ENCODE measurements at regions not wholly inside any gene's neighbourhood (a gene's known extent, or its start where the extent isn't known, plus 50 kb on each side); places are given as distances from the start of the nearest gene placed in this dataset.
A peak's percentile ranks its signal among the peaks of the same experiment; 100 is the strongest.

- peaks cover 20% of the 10 kb centered on the region for H3K4me1 Mint-ChIP-seq
- no peaks in the 10 kb centered on the region for H3K27me3 ChIP-seq (ENCODE audit: insufficient read depth)
- H3K4me2 ChIP-seq = no peak overlapping the region
- H4K20me1 ChIP-seq (replicated peaks; ENCODE audit: insufficient read depth) = no peaks in the 10 kb centered on the region
- H2AFZ ChIP-seq = no peak overlapping the region
- no peak overlapping the region for H3K27ac Mint-ChIP-seq
- peaks cover 5% of the 10 kb centered on the region; the same call in 2 of the 3 replicates for H3K36me3 Mint-ChIP-seq (ENCODE audit: low read depth)
- H3K4me3 ChIP-seq = no peak overlapping the region
- H3K27ac ChIP-seq (ENCODE audit: low read depth) = peak overlapping the region; percentile 82; the same call in 1 of the 2 replicates
- TF ChIP-seq CTCF (conservative IDR thresholded peaks at IDR 0.05; ENCODE audit: low read depth in 2 of 2) = no peak
- no peak for TF ChIP-seq EZH2 (IDR thresholded peaks at IDR 0.05; ENCODE audit: low read depth, unreplicated experiment)
- TF ChIP-seq CREB1 (CRISPR knock-in tag; IDR thresholded peaks at IDR 0.05; ENCODE audit: low read depth) = no peak
- TF ChIP-seq POLR2AphosphoS5 (IDR thresholded peaks at IDR 0.05; ENCODE audit: low read depth) = no peak
- TF ChIP-seq JUNB (IDR thresholded peaks at IDR 0.05; ENCODE audit: unreplicated experiment) = no peak
- no peak for TF ChIP-seq EZH2phosphoT487 (IDR thresholded peaks at IDR 0.05; ENCODE audit: unreplicated experiment)
- TF ChIP-seq STAT1 (IDR thresholded peaks at IDR 0.05; ENCODE audit: unreplicated experiment) = no peak
- no peak for TF ChIP-seq REST (IDR thresholded peaks at IDR 0.05; ENCODE audit: unreplicated experiment)
- TF ChIP-seq NANOG (IDR thresholded peaks at IDR 0.05; ENCODE audit: borderline replicate concordance) = no peak
- TF ChIP-seq, protein P1, sequence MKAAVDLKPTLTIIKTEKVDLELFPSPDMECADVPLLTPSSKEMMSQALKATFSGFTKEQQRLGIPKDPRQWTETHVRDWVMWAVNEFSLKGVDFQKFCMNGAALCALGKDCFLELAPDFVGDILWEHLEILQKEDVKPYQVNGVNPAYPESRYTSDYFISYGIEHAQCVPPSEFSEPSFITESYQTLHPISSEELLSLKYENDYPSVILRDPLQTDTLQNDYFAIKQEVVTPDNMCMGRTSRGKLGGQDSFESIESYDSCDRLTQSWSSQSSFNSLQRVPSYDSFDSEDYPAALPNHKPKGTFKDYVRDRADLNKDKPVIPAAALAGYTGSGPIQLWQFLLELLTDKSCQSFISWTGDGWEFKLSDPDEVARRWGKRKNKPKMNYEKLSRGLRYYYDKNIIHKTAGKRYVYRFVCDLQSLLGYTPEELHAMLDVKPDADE (IDR thresholded peaks at IDR 0.05) = no peak
- no peak for TF ChIP-seq ZNF331 (CRISPR knock-in tag; IDR thresholded peaks at IDR 0.05; ENCODE audit: low read depth)
- TF ChIP-seq, protein P2, sequence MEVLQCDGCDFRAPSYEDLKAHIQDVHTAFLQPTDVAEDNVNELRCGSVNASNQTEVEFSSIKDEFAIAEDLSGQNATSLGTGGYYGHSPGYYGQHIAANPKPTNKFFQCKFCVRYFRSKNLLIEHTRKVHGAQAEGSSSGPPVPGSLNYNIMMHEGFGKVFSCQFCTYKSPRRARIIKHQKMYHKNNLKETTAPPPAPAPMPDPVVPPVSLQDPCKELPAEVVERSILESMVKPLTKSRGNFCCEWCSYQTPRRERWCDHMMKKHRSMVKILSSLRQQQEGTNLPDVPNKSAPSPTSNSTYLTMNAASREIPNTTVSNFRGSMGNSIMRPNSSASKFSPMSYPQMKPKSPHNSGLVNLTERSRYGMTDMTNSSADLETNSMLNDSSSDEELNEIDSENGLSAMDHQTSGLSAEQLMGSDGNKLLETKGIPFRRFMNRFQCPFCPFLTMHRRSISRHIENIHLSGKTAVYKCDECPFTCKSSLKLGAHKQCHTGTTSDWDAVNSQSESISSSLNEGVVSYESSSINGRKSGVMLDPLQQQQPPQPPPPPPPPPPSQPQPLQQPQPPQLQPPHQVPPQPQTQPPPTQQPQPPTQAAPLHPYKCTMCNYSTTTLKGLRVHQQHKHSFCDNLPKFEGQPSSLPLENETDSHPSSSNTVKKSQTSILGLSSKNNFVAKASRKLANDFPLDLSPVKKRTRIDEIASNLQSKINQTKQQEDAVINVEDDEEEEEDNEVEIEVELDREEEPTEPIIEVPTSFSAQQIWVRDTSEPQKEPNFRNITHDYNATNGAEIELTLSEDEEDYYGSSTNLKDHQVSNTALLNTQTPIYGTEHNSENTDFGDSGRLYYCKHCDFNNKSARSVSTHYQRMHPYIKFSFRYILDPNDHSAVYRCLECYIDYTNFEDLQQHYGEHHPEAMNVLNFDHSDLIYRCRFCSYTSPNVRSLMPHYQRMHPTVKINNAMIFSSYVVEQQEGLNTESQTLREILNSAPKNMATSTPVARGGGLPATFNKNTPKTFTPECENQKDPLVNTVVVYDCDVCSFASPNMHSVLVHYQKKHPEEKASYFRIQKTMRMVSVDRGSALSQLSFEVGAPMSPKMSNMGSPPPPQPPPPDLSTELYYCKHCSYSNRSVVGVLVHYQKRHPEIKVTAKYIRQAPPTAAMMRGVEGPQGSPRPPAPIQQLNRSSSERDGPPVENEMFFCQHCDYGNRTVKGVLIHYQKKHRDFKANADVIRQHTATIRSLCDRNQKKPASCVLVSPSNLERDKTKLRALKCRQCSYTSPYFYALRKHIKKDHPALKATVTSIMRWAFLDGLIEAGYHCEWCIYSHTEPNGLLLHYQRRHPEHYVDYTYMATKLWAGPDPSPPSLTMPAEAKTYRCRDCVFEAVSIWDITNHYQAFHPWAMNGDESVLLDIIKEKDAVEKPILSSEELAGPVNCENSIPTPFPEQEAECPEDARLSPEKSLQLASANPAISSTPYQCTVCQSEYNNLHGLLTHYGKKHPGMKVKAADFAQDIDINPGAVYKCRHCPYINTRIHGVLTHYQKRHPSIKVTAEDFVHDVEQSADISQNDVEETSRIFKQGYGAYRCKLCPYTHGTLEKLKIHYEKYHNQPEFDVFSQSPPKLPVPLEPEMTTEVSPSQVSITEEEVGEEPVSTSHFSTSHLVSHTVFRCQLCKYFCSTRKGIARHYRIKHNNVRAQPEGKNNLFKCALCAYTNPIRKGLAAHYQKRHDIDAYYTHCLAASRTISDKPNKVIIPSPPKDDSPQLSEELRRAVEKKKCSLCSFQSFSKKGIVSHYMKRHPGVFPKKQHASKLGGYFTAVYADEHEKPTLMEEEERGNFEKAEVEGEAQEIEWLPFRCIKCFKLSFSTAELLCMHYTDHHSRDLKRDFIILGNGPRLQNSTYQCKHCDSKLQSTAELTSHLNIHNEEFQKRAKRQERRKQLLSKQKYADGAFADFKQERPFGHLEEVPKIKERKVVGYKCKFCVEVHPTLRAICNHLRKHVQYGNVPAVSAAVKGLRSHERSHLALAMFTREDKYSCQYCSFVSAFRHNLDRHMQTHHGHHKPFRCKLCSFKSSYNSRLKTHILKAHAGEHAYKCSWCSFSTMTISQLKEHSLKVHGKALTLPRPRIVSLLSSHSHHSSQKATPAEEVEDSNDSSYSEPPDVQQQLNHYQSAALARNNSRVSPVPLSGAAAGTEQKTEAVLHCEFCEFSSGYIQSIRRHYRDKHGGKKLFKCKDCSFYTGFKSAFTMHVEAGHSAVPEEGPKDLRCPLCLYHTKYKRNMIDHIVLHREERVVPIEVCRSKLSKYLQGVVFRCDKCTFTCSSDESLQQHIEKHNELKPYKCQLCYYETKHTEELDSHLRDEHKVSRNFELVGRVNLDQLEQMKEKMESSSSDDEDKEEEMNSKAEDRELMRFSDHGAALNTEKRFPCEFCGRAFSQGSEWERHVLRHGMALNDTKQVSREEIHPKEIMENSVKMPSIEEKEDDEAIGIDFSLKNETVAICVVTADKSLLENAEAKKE (CRISPR knock-in tag; IDR thresholded peaks at IDR 0.05) = no peak
- no peak for TF ChIP-seq ZNF114 (CRISPR knock-in tag; IDR thresholded peaks at IDR 0.05)
- H3K9me3 Mint-ChIP-seq = no peaks in the 10 kb centered on the region
- ATAC-seq = no peak
- H3K4me3 Mint-ChIP-seq = no peak overlapping the region
- peaks cover 15% of the 10 kb centered on the region for H3K4me1 ChIP-seq (ENCODE audit: insufficient read depth)
- peak; percentile 35 for DNase-seq (ENCODE audit: low spot score)
- no peaks in the 10 kb centered on the region for H3K36me3 ChIP-seq (ENCODE audit: insufficient read depth)
- H3K9me2 ChIP-seq (ENCODE audit: insufficient read depth) = peaks cover 36% of the 10 kb centered on the region
- H3K27me3 Mint-ChIP-seq (ENCODE audit: insufficient read depth, low read depth, poor library complexity) = peaks cover 5% of the 10 kb centered on the region
- H3K79me2 ChIP-seq (replicated peaks; ENCODE audit: insufficient read depth) = no peaks in the 10 kb centered on the region
- H3F3A ChIP-seq (replicated peaks; ENCODE audit: low read depth) = 0 out of 2 replicates have a peak, but pooled peaks cover 4% of the 10 kb centered on the region
These were observed 57.0 kb upstream of the ETV6 start for GRCh38 chr12:11592484-11592883.
